Sigmoid colon (tissue), 4 donors: ENCODE measurements at regions not wholly inside any gene's neighbourhood (a gene's known extent, or its start where the extent isn't known, plus 50 kb on each side); places are given as distances from the start of the nearest gene placed in this dataset.

Source experiments
- EP300 ChIP-seq, 4 donors: sonication (generic); formaldehyde crosslinking; IDR thresholded peaks; one replicate each; pipeline ENCODE4 v1.6.1; 2017; ENCODE audit warnings: antibody characterized with exemption in 4 of 4
- POLR2A ChIP-seq, 2 donors: fragments of 450-650 bp; IDR thresholded peaks; one replicate each; pipeline ENCODE4 v1.6.1; 2016; ENCODE audit warnings: antibody characterized with exemption in 2 of 2, mild to moderate bottlenecking in 2 of 2, moderate library complexity in 2 of 2
- POLR2AphosphoS5 ChIP-seq, 4 donors: sonication (generic); formaldehyde crosslinking; IDR thresholded peaks; one replicate each; pipeline ENCODE4 v1.6.1; 2017; ENCODE audit warnings: antibody characterized with exemption in 4 of 4
- TF ChIP-seq, protein P1 (sequence below), 4 experiments: fragments of 450-650 bp in 3 of 4; fragments of 200-600 bp in 1 of 4; IDR thresholded peaks; one replicate each; pipeline ENCODE4 v1.5.1; 2016 to 2019; ENCODE audit warnings: antibody characterized with exemption in 4 of 4, mild to moderate bottlenecking in 3 of 4, moderate library complexity in 2 of 4

DNA sequence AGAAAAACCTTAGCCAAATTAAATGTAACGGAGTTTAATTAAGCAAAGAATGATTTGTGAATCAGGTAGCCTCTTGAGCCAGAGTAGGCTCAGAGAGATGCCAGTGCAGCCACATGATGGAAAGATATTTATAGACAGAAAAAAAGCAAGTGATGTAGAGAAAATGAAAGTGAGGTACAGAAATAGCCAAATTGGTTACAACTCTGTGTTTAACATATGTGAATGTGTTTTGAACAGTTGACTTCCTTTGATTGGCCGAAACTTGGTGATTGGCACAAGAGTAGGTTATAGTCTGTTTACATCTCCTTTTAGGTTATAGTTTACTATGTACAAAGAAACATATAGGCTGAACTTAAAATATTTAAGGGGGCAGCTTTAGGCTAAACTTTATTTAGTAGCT lies 459.9 kb upstream of the BOD1L1 start:
- TF ChIP-seq POLR2A (IDR thresholded peaks at IDR 0.05) (no peak), POLR2AphosphoS5 (IDR thresholded peaks at IDR 0.05) (no peak), EP300 (IDR thresholded peaks at IDR 0.05) (no peak)
- TF ChIP-seq, protein P1, sequence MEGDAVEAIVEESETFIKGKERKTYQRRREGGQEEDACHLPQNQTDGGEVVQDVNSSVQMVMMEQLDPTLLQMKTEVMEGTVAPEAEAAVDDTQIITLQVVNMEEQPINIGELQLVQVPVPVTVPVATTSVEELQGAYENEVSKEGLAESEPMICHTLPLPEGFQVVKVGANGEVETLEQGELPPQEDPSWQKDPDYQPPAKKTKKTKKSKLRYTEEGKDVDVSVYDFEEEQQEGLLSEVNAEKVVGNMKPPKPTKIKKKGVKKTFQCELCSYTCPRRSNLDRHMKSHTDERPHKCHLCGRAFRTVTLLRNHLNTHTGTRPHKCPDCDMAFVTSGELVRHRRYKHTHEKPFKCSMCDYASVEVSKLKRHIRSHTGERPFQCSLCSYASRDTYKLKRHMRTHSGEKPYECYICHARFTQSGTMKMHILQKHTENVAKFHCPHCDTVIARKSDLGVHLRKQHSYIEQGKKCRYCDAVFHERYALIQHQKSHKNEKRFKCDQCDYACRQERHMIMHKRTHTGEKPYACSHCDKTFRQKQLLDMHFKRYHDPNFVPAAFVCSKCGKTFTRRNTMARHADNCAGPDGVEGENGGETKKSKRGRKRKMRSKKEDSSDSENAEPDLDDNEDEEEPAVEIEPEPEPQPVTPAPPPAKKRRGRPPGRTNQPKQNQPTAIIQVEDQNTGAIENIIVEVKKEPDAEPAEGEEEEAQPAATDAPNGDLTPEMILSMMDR (IDR thresholded peaks at IDR 0.05), result no peak
